Prostate gland (tissue), 2 donors: ENCODE measurements at regions not wholly inside any gene's neighbourhood (a gene's known extent, or its start where the extent isn't known, plus 50 kb on each side); places are given as distances from the start of the nearest gene placed in this dataset.

ENCODE experiments used
- CTCF ChIP-seq, 4 experiments: fragments of 200-600 bp in 2 of 4; fragments of 450-650 bp in 2 of 4; sonication (generic) in 2 of 4; IDR thresholded peaks; 1 replicate in 3 of 4; 2 replicates in 1 of 4; pipeline ENCODE4 v1.5.1; 2016 to 2019; ENCODE audit warnings: antibody characterized with exemption in 4 of 4, mild to moderate bottlenecking in 2 of 4, moderate library complexity in 2 of 4
- POLR2A ChIP-seq: fragments of 450-650 bp; IDR thresholded peaks from one replicate; pipeline ENCODE4 v1.6.1; 2016; ENCODE audit warnings: antibody characterized with exemption, mild to moderate bottlenecking

- no peak for TF ChIP-seq POLR2A
- TF ChIP-seq CTCF (IDR thresholded peaks at IDR 0.05) = no peak
Measured at GRCh38 chr4:24059839-24060238, 170.0 kb upstream of the PPARGC1A start.
